ENCODE measurements at regions not wholly inside any gene's neighbourhood (a gene's known extent, or its start where the extent isn't known, plus 50 kb on each side); places are given as distances from the start of the nearest gene placed in this dataset.

GRCh38 chr10:53597835-53598251, 825.3 kb upstream of the MBL2 start:
- no peak overlapping the region for H2AK5ac ChIP-seq (ENCODE audit: low read length, severe bottlenecking)
- H3K79me1 ChIP-seq (replicated peaks; ENCODE audit: low read length, poor library complexity, severe bottlenecking) = no peaks in the 10 kb centered on the region
- H3K9ac ChIP-seq (ENCODE audit: low read length) = no peak overlapping the region
- no peak overlapping the region for H3K18ac ChIP-seq (ENCODE audit: low read depth in 1 of 2, low read length in 2 of 2)
- H2BK15ac ChIP-seq (ENCODE audit: low read depth, poor library complexity, severe bottlenecking) = no peak overlapping the region
- H3K23ac ChIP-seq (ENCODE audit: low read length in 2 of 2) = no peak overlapping the region
- no peak overlapping the region for H2AFZ ChIP-seq (ENCODE audit: low read depth, low read length)
- no peaks in the 10 kb centered on the region for H3K36me3 ChIP-seq (ENCODE audit: control insufficient read depth in 1 of 2, insufficient read depth in 2 of 2, low read depth in 1 of 2, low read length in 2 of 2)
- H3K4me1 ChIP-seq (ENCODE audit: control insufficient read depth, insufficient read depth, low read depth, low read length) = peaks cover 3% of the 10 kb centered on the region
- H3K4me2 ChIP-seq (ENCODE audit: low read length, poor library complexity, severe bottlenecking) = no peak overlapping the region
- H3K14ac ChIP-seq (ENCODE audit: low read length in 2 of 2) = no peak overlapping the region
- peak overlapping the region; percentile 46 for H2BK5ac ChIP-seq (ENCODE audit: low read depth, low read length, poor library complexity, severe bottlenecking)
- H3K4ac ChIP-seq (ENCODE audit: low read depth in 1 of 2, low read length in 2 of 2) = no peak overlapping the region
- DNase-seq = peak; percentile 26
- peak overlapping the region; percentile 71 for H3K27ac ChIP-seq (ENCODE audit: low read length, poor library complexity, severe bottlenecking)
- H2BK120ac ChIP-seq (ENCODE audit: low read depth, low read length) = no peak overlapping the region
- H3K9me3 ChIP-seq (ENCODE audit: control insufficient read depth, low read length) = no peaks in the 10 kb centered on the region
- H4K91ac ChIP-seq (ENCODE audit: low read length) = no peak overlapping the region
- no peak overlapping the region for H3K4me3 ChIP-seq (ENCODE audit: insufficient read depth in 1 of 2, low read depth in 1 of 2, low read length in 2 of 2)
- no peak overlapping the region for H4K8ac ChIP-seq (ENCODE audit: low read length)
- no peak overlapping the region for H2BK12ac ChIP-seq (ENCODE audit: low read length in 2 of 2)
- no peaks in the 10 kb centered on the region for H3K27me3 ChIP-seq (ENCODE audit: control insufficient read depth in 1 of 2, insufficient read depth in 1 of 2, low read length in 2 of 2)
- 82% methylated on average over 1 of the region's 2 CpGs for WGBS

GRCh38 chr10:53580465-53580864, 807.9 kb upstream of the MBL2 start:
- no peaks in the 10 kb centered on the region for H3K4me1 ChIP-seq (ENCODE audit: control insufficient read depth, insufficient read depth, low read depth, low read length)
- H4K91ac ChIP-seq (ENCODE audit: low read length) = no peak overlapping the region
- no peak overlapping the region for H2AFZ ChIP-seq (ENCODE audit: low read depth, low read length)
- no peak overlapping the region for H3K4ac ChIP-seq (ENCODE audit: low read depth in 1 of 2, low read length in 2 of 2)
- H3K27me3 ChIP-seq (ENCODE audit: control insufficient read depth in 1 of 2, insufficient read depth in 1 of 2, low read length in 2 of 2) = no peaks in the 10 kb centered on the region
- H2AK5ac ChIP-seq (ENCODE audit: low read length, severe bottlenecking) = no peak overlapping the region
- no peak overlapping the region for H2BK12ac ChIP-seq (ENCODE audit: low read length in 2 of 2)
- H3K4me2 ChIP-seq (ENCODE audit: low read length, poor library complexity, severe bottlenecking) = no peak overlapping the region
- no peak overlapping the region for H2BK15ac ChIP-seq (ENCODE audit: low read depth, poor library complexity, severe bottlenecking)
- H3K9ac ChIP-seq (ENCODE audit: low read length) = no peak overlapping the region
- H3K9me3 ChIP-seq (ENCODE audit: control insufficient read depth, low read length) = no peaks in the 10 kb centered on the region
- H2BK5ac ChIP-seq (ENCODE audit: low read depth, low read length, poor library complexity, severe bottlenecking) = no peak overlapping the region
- WGBS = no CpG with 5 or more reads among the region's 2 CpGs
- no peak overlapping the region for H3K23ac ChIP-seq (ENCODE audit: low read length in 2 of 2)
- no peak overlapping the region for H3K27ac ChIP-seq (ENCODE audit: low read length, poor library complexity, severe bottlenecking)
- H3K79me1 ChIP-seq (replicated peaks; ENCODE audit: low read length, poor library complexity, severe bottlenecking) = no peaks in the 10 kb centered on the region
- H4K8ac ChIP-seq (ENCODE audit: low read length) = no peak overlapping the region
- H3K4me3 ChIP-seq (ENCODE audit: insufficient read depth in 1 of 2, low read depth in 1 of 2, low read length in 2 of 2) = no peak overlapping the region
- H3K14ac ChIP-seq (ENCODE audit: low read length in 2 of 2) = peak overlapping the region in 1 of 2 experiments; percentile 15
- no peak overlapping the region for H2BK120ac ChIP-seq (ENCODE audit: low read depth, low read length)
- H3K36me3 ChIP-seq (ENCODE audit: control insufficient read depth in 1 of 2, insufficient read depth in 2 of 2, low read depth in 1 of 2, low read length in 2 of 2) = no peaks in the 10 kb centered on the region
- DNase-seq = no peak
- no peak overlapping the region for H3K18ac ChIP-seq (ENCODE audit: low read depth in 1 of 2, low read length in 2 of 2)

GRCh38 chr10:53579773-53580172, 807.2 kb upstream of the MBL2 start:
- H3K4me1 ChIP-seq (ENCODE audit: control insufficient read depth, insufficient read depth, low read depth, low read length) = no peaks in the 10 kb centered on the region
- H3K14ac ChIP-seq (ENCODE audit: low read length in 2 of 2) = no peak overlapping the region
- H2AFZ ChIP-seq (ENCODE audit: low read depth, low read length) = no peak overlapping the region
- H4K8ac ChIP-seq (ENCODE audit: low read length) = no peak overlapping the region
- no peak overlapping the region for H2BK5ac ChIP-seq (ENCODE audit: low read depth, low read length, poor library complexity, severe bottlenecking)
- no peak overlapping the region for H3K4me3 ChIP-seq (ENCODE audit: insufficient read depth in 1 of 2, low read depth in 1 of 2, low read length in 2 of 2)
- H3K27me3 ChIP-seq (ENCODE audit: control insufficient read depth in 1 of 2, insufficient read depth in 1 of 2, low read length in 2 of 2) = no peaks in the 10 kb centered on the region
- H3K79me1 ChIP-seq (replicated peaks; ENCODE audit: low read length, poor library complexity, severe bottlenecking) = no peaks in the 10 kb centered on the region
- no peaks in the 10 kb centered on the region for H3K36me3 ChIP-seq (ENCODE audit: control insufficient read depth in 1 of 2, insufficient read depth in 2 of 2, low read depth in 1 of 2, low read length in 2 of 2)
- H3K27ac ChIP-seq (ENCODE audit: low read length, poor library complexity, severe bottlenecking) = no peak overlapping the region
- no peak overlapping the region for H4K91ac ChIP-seq (ENCODE audit: low read length)
- no peak overlapping the region for H2AK5ac ChIP-seq (ENCODE audit: low read length, severe bottlenecking)
- H3K9ac ChIP-seq (ENCODE audit: low read length) = no peak overlapping the region
- no peak overlapping the region for H3K23ac ChIP-seq (ENCODE audit: low read length in 2 of 2)
- H2BK15ac ChIP-seq (ENCODE audit: low read depth, poor library complexity, severe bottlenecking) = no peak overlapping the region
- H3K4ac ChIP-seq (ENCODE audit: low read depth in 1 of 2, low read length in 2 of 2) = no peak overlapping the region
- DNase-seq = no peak
- H2BK120ac ChIP-seq (ENCODE audit: low read depth, low read length) = no peak overlapping the region
- H3K4me2 ChIP-seq (ENCODE audit: low read length, poor library complexity, severe bottlenecking) = no peak overlapping the region
- no peak overlapping the region for H2BK12ac ChIP-seq (ENCODE audit: low read length in 2 of 2)
- no peaks in the 10 kb centered on the region for H3K9me3 ChIP-seq (ENCODE audit: control insufficient read depth, low read length)
- no CpG with 5 or more reads among the region's 1 CpG for WGBS
- H3K18ac ChIP-seq (ENCODE audit: low read depth in 1 of 2, low read length in 2 of 2) = no peak overlapping the region

GRCh38 chr10:53574024-53574423, 801.4 kb upstream of the MBL2 start:
- H3K4me2 ChIP-seq (ENCODE audit: low read length, poor library complexity, severe bottlenecking) = no peak overlapping the region
- no peak overlapping the region for H2BK12ac ChIP-seq (ENCODE audit: low read length in 2 of 2)
- no peak overlapping the region for H3K18ac ChIP-seq (ENCODE audit: low read depth in 1 of 2, low read length in 2 of 2)
- no peaks in the 10 kb centered on the region for H3K27me3 ChIP-seq (ENCODE audit: control insufficient read depth in 1 of 2, insufficient read depth in 1 of 2, low read length in 2 of 2)
- no peak overlapping the region for H2AFZ ChIP-seq (ENCODE audit: low read depth, low read length)
- H2AK5ac ChIP-seq (ENCODE audit: low read length, severe bottlenecking) = no peak overlapping the region
- H3K14ac ChIP-seq (ENCODE audit: low read length in 2 of 2) = no peak overlapping the region
- H4K8ac ChIP-seq (ENCODE audit: low read length) = no peak overlapping the region
- no peak overlapping the region for H2BK120ac ChIP-seq (ENCODE audit: low read depth, low read length)
- no peak overlapping the region for H2BK5ac ChIP-seq (ENCODE audit: low read depth, low read length, poor library complexity, severe bottlenecking)
- no peak overlapping the region for H4K91ac ChIP-seq (ENCODE audit: low read length)
- DNase-seq = no peak
- H3K4me3 ChIP-seq (ENCODE audit: insufficient read depth in 1 of 2, low read depth in 1 of 2, low read length in 2 of 2) = no peak overlapping the region
- no peak overlapping the region for H2BK15ac ChIP-seq (ENCODE audit: low read depth, poor library complexity, severe bottlenecking)
- no peak overlapping the region for H3K23ac ChIP-seq (ENCODE audit: low read length in 2 of 2)
- no peak overlapping the region for H3K4ac ChIP-seq (ENCODE audit: low read depth in 1 of 2, low read length in 2 of 2)
- no peak overlapping the region for H3K27ac ChIP-seq (ENCODE audit: low read length, poor library complexity, severe bottlenecking)
- WGBS = no CpG with 5 or more reads among the region's 3 CpGs
- H3K4me1 ChIP-seq (ENCODE audit: control insufficient read depth, insufficient read depth, low read depth, low read length) = no peaks in the 10 kb centered on the region
- no peaks in the 10 kb centered on the region for H3K36me3 ChIP-seq (ENCODE audit: control insufficient read depth in 1 of 2, insufficient read depth in 2 of 2, low read depth in 1 of 2, low read length in 2 of 2)
- H3K79me1 ChIP-seq (replicated peaks; ENCODE audit: low read length, poor library complexity, severe bottlenecking) = no peaks in the 10 kb centered on the region
- H3K9ac ChIP-seq (ENCODE audit: low read length) = no peak overlapping the region
- no peaks in the 10 kb centered on the region for H3K9me3 ChIP-seq (ENCODE audit: control insufficient read depth, low read length)

Data from mesenchymal stem cell (in vitro differentiated cells and primary cell).